LNCaP clone FGC (cell line): ENCODE measurements at regions not wholly inside any gene's neighbourhood (a gene's known extent, or its start where the extent isn't known, plus 50 kb on each side); places are given as distances from the start of the nearest gene placed in this dataset.
A peak's percentile ranks its signal among the peaks of the same experiment; 100 is the strongest.

Experiments
- DNase-seq: peaks from one replicate; pipeline ENCODE4 v3.0.0-alpha.2; 2011; ENCODE audit warnings: low read depth
- H3K4me3 ChIP-seq: 2 replicates; pipeline ENCODE4 v1.5.1; 2011; ENCODE audit warnings: mild to moderate bottlenecking, low read depth, low read length, control low read depth
- TF ChIP-seq, protein P1 (sequence below): IDR thresholded peaks from 2 replicates; pipeline ENCODE4 v1.5.1; 2012; ENCODE audit warnings: mild to moderate bottlenecking; ENCODE audit not compliant: control insufficient read depth, insufficient read depth; ENCODE audit errors: extremely low read depth

DNA sequence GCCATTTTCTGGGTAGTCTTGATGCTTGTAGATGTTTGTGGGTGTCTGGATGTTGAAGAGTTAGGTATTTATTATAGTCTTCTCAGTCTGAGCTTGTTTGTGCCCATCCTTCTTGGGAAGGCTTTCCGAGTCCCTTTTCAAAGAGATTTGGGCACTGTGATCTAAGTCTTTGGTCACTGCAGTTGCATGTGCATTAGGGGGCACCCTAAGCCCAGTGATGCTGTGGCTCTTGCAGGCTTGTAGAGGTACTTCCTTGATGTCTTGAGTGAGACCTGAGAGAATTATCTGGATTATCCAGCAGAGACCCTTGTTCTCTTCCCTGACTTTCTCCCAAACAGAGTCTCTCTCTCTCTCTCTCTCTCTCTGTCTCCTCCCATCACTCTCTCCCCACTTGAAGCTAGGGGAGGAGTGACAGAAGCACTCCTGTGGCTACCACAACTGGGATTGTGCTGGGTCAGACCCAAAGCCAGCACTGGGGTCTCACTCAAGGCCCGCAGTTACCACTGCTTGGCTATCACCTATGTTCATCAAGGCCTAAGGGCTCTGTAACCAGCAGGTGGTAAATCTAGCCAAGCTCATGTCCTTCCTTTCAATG is 68.5 kb downstream of the TMCO5A start:
- no peak overlapping the region for H3K4me3 ChIP-seq
- peak; percentile 37 for DNase-seq
- TF ChIP-seq, protein P1, sequence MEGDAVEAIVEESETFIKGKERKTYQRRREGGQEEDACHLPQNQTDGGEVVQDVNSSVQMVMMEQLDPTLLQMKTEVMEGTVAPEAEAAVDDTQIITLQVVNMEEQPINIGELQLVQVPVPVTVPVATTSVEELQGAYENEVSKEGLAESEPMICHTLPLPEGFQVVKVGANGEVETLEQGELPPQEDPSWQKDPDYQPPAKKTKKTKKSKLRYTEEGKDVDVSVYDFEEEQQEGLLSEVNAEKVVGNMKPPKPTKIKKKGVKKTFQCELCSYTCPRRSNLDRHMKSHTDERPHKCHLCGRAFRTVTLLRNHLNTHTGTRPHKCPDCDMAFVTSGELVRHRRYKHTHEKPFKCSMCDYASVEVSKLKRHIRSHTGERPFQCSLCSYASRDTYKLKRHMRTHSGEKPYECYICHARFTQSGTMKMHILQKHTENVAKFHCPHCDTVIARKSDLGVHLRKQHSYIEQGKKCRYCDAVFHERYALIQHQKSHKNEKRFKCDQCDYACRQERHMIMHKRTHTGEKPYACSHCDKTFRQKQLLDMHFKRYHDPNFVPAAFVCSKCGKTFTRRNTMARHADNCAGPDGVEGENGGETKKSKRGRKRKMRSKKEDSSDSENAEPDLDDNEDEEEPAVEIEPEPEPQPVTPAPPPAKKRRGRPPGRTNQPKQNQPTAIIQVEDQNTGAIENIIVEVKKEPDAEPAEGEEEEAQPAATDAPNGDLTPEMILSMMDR, result peak; percentile 86

DNA sequence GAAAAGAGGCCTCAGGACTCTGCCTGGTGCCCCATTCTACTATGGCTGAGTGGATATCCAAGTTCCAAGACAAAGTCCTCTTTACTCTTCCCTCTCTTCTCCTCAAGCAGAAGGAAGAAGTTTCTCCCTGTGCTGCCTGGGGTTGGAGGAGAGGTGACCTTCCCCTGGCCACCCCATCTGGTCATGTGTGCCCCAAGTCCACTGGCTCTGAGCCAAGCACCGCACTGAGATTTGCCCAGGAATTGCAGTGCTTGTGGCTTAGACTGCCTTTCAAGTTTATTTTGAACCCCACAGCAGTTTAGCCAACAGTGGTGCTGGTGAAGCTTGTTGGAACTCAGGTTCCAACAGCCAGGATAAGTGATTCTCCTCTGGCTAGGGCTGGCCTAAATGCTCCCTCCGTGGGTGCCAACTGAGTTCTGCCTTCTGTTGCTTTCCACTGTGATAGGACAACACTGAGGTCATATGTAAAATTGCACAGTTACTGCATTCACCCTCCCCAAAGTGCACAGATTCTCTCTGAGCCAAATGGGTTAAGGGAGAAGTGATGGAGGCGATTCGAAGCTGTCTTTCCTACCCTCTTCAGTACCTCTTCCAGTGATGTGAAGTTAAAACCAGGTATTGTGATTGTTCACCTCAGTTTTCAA is 69.9 kb downstream of the TMCO5A start:
- TF ChIP-seq, protein P1, result no peak
- DNase-seq, result no peak
- H3K4me3 ChIP-seq, result no peak overlapping the region

DNA sequence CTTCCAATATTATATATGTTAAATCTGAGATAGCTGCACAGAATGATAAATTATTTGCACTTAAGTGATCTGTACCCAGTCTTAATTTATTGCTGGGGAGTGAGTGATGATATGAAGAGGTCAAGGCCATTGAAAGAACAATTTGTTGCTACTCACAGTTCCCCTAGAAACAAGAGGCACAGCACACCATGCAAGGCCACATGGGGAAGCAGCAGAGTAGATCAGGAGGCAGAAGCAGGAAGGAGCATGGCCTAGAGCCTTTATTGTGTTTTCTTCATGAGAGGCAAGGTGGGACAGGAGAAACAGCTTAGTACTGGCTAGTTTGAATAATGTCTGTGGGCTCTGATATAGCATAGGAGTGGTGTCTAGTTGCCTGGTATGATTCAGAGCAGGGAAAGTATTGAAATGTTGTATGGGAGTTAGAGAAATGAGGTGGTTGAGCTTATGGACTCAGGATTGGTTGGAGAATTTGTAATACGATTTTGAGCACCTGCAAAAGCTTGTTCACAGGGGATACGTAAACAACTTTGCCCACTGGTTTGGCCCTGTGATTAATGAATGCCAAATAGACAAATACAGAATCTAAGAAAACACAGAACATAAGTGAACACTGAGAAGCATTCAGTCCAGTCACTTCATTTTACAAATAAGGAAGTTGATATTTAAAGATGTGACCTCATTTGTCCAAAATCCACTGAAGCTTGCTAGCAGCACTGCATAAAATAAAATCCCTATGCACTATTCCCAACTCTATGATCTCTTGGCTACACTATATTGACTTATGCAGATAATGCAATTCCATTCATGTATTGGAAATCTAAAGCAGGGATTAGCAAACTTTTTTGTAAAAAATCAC is 71.7 kb downstream of the TMCO5A start:
- DNase-seq, result no peak
- no peak overlapping the region for H3K4me3 ChIP-seq
- TF ChIP-seq, protein P1, result no peak

DNA sequence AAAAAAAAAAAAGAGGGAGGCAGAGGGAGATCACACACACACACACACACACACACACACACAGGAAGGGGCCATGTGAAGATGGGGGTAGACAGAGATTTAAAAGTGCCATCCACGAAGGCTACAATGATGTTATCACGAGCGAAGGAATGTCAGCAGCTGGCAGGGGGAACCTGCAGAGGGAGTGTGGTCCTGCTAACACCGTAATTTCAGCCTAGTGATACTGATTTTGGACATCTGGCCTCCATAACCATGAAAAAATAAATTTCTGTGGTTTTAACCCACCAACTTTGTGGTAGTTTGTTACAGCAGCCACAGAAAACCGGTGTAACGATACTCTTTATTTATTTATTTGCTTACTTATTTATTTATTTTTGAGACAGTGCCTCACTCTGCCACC is 76.0 kb downstream of the TMCO5A start:
- no peak overlapping the region for H3K4me3 ChIP-seq
- TF ChIP-seq, protein P1, result no peak
- no peak for DNase-seq

DNA sequence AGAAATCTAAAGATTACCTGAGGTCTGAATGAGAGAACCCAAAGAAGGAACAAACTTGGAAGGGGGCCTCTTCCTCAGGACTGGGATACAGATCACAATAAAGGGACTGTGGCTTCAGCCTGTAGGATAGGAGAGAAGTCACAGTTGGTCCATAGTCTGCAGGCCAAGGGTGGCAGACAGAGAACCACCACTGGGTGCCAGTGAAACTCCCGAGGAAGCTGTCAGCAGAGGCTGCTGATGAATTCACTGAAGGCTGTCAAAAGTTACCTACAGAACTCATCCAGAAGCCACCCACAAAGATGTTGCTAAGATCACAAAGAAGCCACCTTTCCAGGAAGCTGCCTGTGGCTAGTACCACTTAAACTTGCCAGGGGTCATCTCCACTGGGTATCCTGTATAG is 78.5 kb downstream of the TMCO5A start:
- DNase-seq, result no peak
- H3K4me3 ChIP-seq, result no peak overlapping the region
- TF ChIP-seq, protein P1, result no peak

DNA sequence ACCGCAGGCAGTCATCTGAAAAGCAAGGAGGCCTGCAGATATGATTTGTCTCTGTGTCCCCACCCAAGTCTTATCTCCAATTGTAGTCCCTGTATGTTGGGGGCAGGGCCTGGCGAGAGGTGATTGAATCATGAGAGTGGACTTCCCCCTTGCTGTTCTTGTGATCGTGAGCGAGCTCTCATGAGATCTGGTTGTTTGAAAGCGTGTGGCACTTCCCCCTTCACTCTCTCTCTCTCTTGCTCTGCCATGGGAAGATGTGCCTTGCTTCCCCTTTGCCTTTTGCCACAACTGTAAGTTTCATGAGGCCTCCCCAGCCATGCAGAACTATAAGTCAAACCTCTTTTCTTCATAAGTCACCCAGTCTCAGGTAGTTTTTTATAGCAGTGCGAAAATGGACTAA is 83.3 kb downstream of the TMCO5A start:
- TF ChIP-seq, protein P1, result no peak
- no peak for DNase-seq
- H3K4me3 ChIP-seq, result no peak overlapping the region
